HepG2 (cell line): ENCODE measurements at regions not wholly inside any gene's neighbourhood (a gene's known extent, or its start where the extent isn't known, plus 50 kb on each side); places are given as distances from the start of the nearest gene placed in this dataset.

ENCODE experiments used
- ATAC-seq: fragments of 200-7000 bp; cut with Tn5 transposase; 3 replicates; pipeline ENCODE4 v1.9.1; 2020; ENCODE audit warnings: mild to moderate bottlenecking, moderate library complexity
- BruUV-seq: library from RNA; stranded (reverse); fragments of 400-500 nt; replicated peaks from 2 replicates; lab custom pipeline; 2021; lab: Mats Ljungman, UMichigan
- CTCF ChIA-PET: fragments of 300-600 bp; formaldehyde crosslinking; extraction: SDS; loops from one replicate; lab custom pipeline; 2021; ENCODE audit warnings: low total read pairs, inconsistent platforms, low intra/inter-chr PET ratio; lab: Yijun Ruan, JAX
- POLR2A ChIA-PET: fragments of 350-600 bp; sonication (Branson Sonifier 250); formaldehyde crosslinking; loops from one replicate; lab custom pipeline; 2020; ENCODE audit warnings: antibody characterized with exemption, inconsistent platforms; lab: Yijun Ruan, JAX
- DNase-seq: peaks from one replicate; pipeline ENCODE4 v3.0.0-alpha.2; 2015; ENCODE audit warnings: low spot score
- FAIRE-seq: peaks from 3 replicates; lab custom pipeline; 2011; peaks lifted over from hg19 to GRCh38; lab: Jason Lieb, UNC
- H2AFZ ChIP-seq: one replicate; pipeline ENCODE4 v1.6.1; 2011; ENCODE audit warnings: low read length, inconsistent platforms
- H3K27ac ChIP-seq: fragments of 300-600 bp; 3 replicates; pipeline ENCODE4 v1.8.0; 2011; ENCODE audit warnings: mixed run types, mild to moderate bottlenecking, mixed read lengths, low read length, inconsistent platforms; ENCODE audit not compliant: insufficient read depth; ENCODE audit errors: extremely low read length
- H3K27me3 ChIP-seq, 2 experiments: fragments of 200-600 bp in 1 of 2; 2 replicates in 1 of 2; 3 replicates in 1 of 2; pipeline versions ENCODE4 v1.6.0 to v1.8.0; 2011; ENCODE audit warnings: low read length in 2 of 2, mild to moderate bottlenecking in 2 of 2, moderate library complexity in 2 of 2, inconsistent platforms in 1 of 2; ENCODE audit not compliant: insufficient read depth in 2 of 2, control insufficient read depth in 1 of 2
- H3K36me3 ChIP-seq, 2 experiments: fragments of 200-600 bp in 1 of 2; replicated peaks in 1 of 2; 2 replicates in 1 of 2; 3 replicates in 1 of 2; pipeline versions ENCODE4 v1.5.1 to v1.8.0; 2011; ENCODE audit warnings: low read length in 2 of 2, inconsistent platforms in 1 of 2; ENCODE audit not compliant: insufficient read depth in 2 of 2, control insufficient read depth in 1 of 2
- H3K4me1 ChIP-seq: 2 replicates; pipeline ENCODE4 v1.5.1; 2012; ENCODE audit warnings: low read length, inconsistent platforms; ENCODE audit not compliant: insufficient read depth
- H3K4me2 ChIP-seq: 2 replicates; pipeline ENCODE4 v1.6.0; 2011; ENCODE audit warnings: low read depth, low read length, inconsistent platforms
- H3K4me3 ChIP-seq, 3 experiments: fragments of 200-600 bp in 1 of 3; sonication (generic), shearing (Covaris generic) in 1 of 3; replicated peaks in 1 of 3; 2 replicates each; pipeline ENCODE4 v1.5.1; 2011 to 2016; ENCODE audit warnings: low read length in 3 of 3, inconsistent platforms in 2 of 3, low read depth in 2 of 3, mild to moderate bottlenecking in 2 of 3, control low read depth in 1 of 3, mixed read lengths in 1 of 3; ENCODE audit not compliant: insufficient read depth in 1 of 3
- H3K79me2 ChIP-seq: one replicate; pipeline ENCODE4 v1.6.1; 2011; ENCODE audit warnings: low read length, inconsistent platforms; ENCODE audit not compliant: insufficient read depth
- H3K9ac ChIP-seq: 2 replicates; pipeline ENCODE4 v1.6.0; 2011; ENCODE audit warnings: mild to moderate bottlenecking, low read depth, low read length, inconsistent platforms; ENCODE audit not compliant: insufficient read depth
- H3K9me3 ChIP-seq: 2 replicates; pipeline ENCODE4 v1.5.1; 2012; ENCODE audit warnings: mild to moderate bottlenecking, low read length
- H4K20me1 ChIP-seq: 2 replicates; pipeline ENCODE4 v1.6.0; 2011; ENCODE audit warnings: inconsistent platforms, mild to moderate bottlenecking, low read length, moderate library complexity; ENCODE audit not compliant: insufficient read depth
- AHR ChIP-seq: IDR thresholded peaks from 2 replicates; pipeline ENCODE4 v1.6.1; 2018; ENCODE audit warnings: missing genetic modification reagents, missing compliant biosample characterization
- HIVEP1 ChIP-seq: sonication (generic); formaldehyde crosslinking; IDR thresholded peaks from 2 replicates; pipeline ENCODE4 v1.4.0; 2020; ENCODE audit warnings: mild to moderate bottlenecking, missing genetic modification reagents
- SMAD1 ChIP-seq: sonication (generic); formaldehyde crosslinking; IDR thresholded peaks from 2 replicates; pipeline ENCODE4 v1.4.0; 2020; ENCODE audit warnings: missing genetic modification reagents, low read depth, mild to moderate bottlenecking, borderline replicate concordance
- THAP11 ChIP-seq: IDR thresholded peaks from 2 replicates; pipeline ENCODE4 v1.6.1; 2016; ENCODE audit warnings: missing biosample characterization, missing genetic modification reagents
- ZFP36 ChIP-seq: fragments of 150-350 bp; IDR thresholded peaks from 2 replicates; pipeline ENCODE4 v1.6.1; 2018; ENCODE audit warnings: borderline replicate concordance, low read length, low read depth; ENCODE audit not compliant: partially characterized antibody
- ZNF101 ChIP-seq: sonication (generic); formaldehyde crosslinking; IDR thresholded peaks from 2 replicates; pipeline ENCODE4 v1.4.0; 2020; ENCODE audit warnings: mild to moderate bottlenecking, low read depth, missing genetic modification reagents, borderline replicate concordance
- ZNF577 ChIP-seq: sonication (generic); formaldehyde crosslinking; IDR thresholded peaks from 2 replicates; pipeline ENCODE4 v1.4.0; 2020; ENCODE audit warnings: mild to moderate bottlenecking, low read depth, missing genetic modification reagents, borderline replicate concordance
- ZNF660 ChIP-seq: sonication (generic); formaldehyde crosslinking; IDR thresholded peaks from 2 replicates; pipeline ENCODE4 v1.5.1; 2020; ENCODE audit warnings: mild to moderate bottlenecking, low read depth, missing genetic modification reagents, borderline replicate concordance
- WGBS: methylation state at CpG from one replicate; pipeline ENCODE4 v1.1.6; 2017; ENCODE audit warnings: low lambda C conversion rate; 5-methylcytosine and 5-hydroxymethylcytosine counted together
- in situ Hi-C: cut with HindIII; loops from 2 replicates; pipeline ENCODE4 v1.10.0; 2017; ENCODE audit warnings: low pct_unique_long_range_greater_than_20kb; ENCODE audit not compliant: extremely low pct_ligation_motif_present
- intact Hi-C: fragments of 100-400 bp; cut with micrococcal nuclease; formaldehyde crosslinking; loops from one replicate; pipeline ENCODE4 v1.10.0; 2022; ENCODE audit not compliant: unreplicated experiment

DNA sequence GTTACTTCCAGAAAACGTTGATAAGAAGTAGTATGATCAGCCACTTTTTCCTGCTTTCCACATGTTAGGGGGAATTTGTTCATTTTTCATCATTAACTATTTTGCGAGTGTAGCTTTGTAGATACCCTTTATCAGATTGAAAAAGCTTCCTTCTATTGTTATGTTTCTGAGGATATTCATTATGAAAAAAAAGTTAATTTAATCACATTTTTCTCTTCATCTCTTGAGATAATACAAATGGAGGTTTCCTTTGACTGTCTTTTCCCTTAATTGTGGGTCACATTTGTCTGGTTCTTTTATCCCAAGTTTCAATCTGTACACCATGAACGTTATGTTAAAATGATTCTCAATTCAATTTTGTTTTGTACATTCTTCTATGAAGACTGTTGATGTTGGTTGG, 875.7 kb downstream of the SLC6A15 start:
- BruUV-seq: no TSS peak
- Histone ChIP-seq H2AFZ (no peak overlapping the region), H3K4me2 (no peak overlapping the region), H3K27me3 (no peaks in the 10 kb centered on the region), H3K9ac (no peak overlapping the region), H3K36me3 (no peaks in the 10 kb centered on the region), H3K4me1 (no peaks in the 10 kb centered on the region), H3K9me3 (peaks cover 16% of the 10 kb centered on the region), H3K27ac (no peak overlapping the region), H3K4me3 (no peak overlapping the region), H4K20me1 (no peaks in the 10 kb centered on the region), H3K79me2 (no peaks in the 10 kb centered on the region)
- WGBS: 0% methylated on average over 3 of the region's 3 CpGs
- CTCF ChIA-PET: no interaction called here
- intact Hi-C loops: no loop called here
- POLR2A ChIA-PET: no interaction called here
- ATAC-seq (no peak), DNase-seq (no peak), FAIRE-seq (no peak)
- in situ Hi-C loops: no loop called here
- TF ChIP-seq HIVEP1 (CRISPR knock-in tag): no peak
- no peak for TF ChIP-seq ZNF577 (CRISPR knock-in tag)
- no peak for TF ChIP-seq ZNF660 (CRISPR knock-in tag)

DNA sequence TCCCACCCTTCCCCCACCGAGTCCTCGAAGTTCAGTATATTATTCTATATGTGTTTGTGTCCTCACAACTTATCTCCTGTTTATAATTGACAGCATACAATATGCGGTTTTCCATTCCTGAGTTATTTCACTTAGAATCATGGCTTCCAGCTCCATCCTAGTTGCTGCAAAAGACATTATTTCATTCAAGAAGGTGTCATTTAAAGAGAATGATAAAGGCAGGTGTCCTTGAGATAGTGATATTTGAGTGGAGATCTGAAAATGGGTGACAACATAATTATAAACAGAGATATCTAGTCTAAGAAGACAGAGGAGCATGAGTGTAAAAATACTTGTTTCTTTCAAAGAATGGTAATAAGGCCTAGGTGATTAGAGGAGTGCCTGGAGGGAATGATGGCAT, 876.8 kb downstream of the SLC6A15 start:
- H4K20me1 ChIP-seq: no peaks in the 10 kb centered on the region
- peaks cover 16% of the 10 kb centered on the region for H3K9me3 ChIP-seq
- H3K4me2 ChIP-seq: no peak overlapping the region
- no peaks in the 10 kb centered on the region for H3K27me3 ChIP-seq
- ChIA-PET POLR2A (no interaction called here), CTCF (no interaction called here)
- H3K79me2 ChIP-seq: no peaks in the 10 kb centered on the region
- FAIRE-seq: no peak
- in situ Hi-C loops: no loop called here
- H3K4me1 ChIP-seq: no peaks in the 10 kb centered on the region
- no peak overlapping the region for H3K9ac ChIP-seq
- no peak overlapping the region for H3K4me3 ChIP-seq
- no peak overlapping the region for H2AFZ ChIP-seq
- ATAC-seq: no peak
- no TSS peak for BruUV-seq
- DNase-seq: no peak
- WGBS: 1% methylated on average over 3 of the region's 3 CpGs
- H3K36me3 ChIP-seq: no peaks in the 10 kb centered on the region
- H3K27ac ChIP-seq: no peak overlapping the region
- TF ChIP-seq SMAD1 (CRISPR knock-in tag) (no peak), ZFP36 (no peak), AHR (no peak), THAP11 (CRISPR knock-in tag) (no peak), ZNF101 (CRISPR knock-in tag) (no peak)
- intact Hi-C loops: no loop called here
